ENCODE measurements at regions not wholly inside any gene's neighbourhood (a gene's known extent, or its start where the extent isn't known, plus 50 kb on each side); places are given as distances from the start of the nearest gene placed in this dataset.

- H3K79me2 ChIP-seq (ENCODE audit: insufficient read depth, low read length): no peaks in the 10 kb centered on the region
- H3K9me3 ChIP-seq (ENCODE audit: control insufficient read depth in 1 of 2, insufficient read depth in 1 of 2, low read depth in 1 of 2, low read length in 2 of 2): no peaks in the 10 kb centered on the region; a peak in 1 of 4 replicates
- RAD21 ChIA-PET (ENCODE audit: low non-redundant PET in 1 of 2, low total read pairs in 2 of 2, uncharacterized antibody in 2 of 2, unreplicated experiment in 2 of 2): no interaction called here
- H3K4me1 ChIP-seq (ENCODE audit: control insufficient read depth in 1 of 2, insufficient read depth in 2 of 2, low read length in 2 of 2): no peaks in the 10 kb centered on the region
- CTCF ChIA-PET: no interaction called here
- H3K9me2 ChIP-seq (ENCODE audit: insufficient read depth): no peaks in the 10 kb centered on the region
- H3K36me3 ChIP-seq (ENCODE audit: control insufficient read depth in 1 of 2, insufficient read depth in 2 of 2, low read length in 2 of 2): no peaks in the 10 kb centered on the region
- no peak overlapping the region for H3K27ac ChIP-seq (ENCODE audit: low read depth, low read length)
- intact Hi-C loops (cut with micrococcal nuclease): no loop called here
- no peak overlapping the region for H3K9ac ChIP-seq (ENCODE audit: low read length)
- H3K4me2 ChIP-seq (ENCODE audit: low read length): no peak overlapping the region
- POLR2A ChIA-PET: no interaction called here
- no peaks in the 10 kb centered on the region for H4K20me1 ChIP-seq (ENCODE audit: insufficient read depth)
- DNase-seq (ENCODE audit: low read depth, low spot score) (no peak), ATAC-seq (no peak)
- no peak overlapping the region for H2AFZ ChIP-seq (ENCODE audit: low read depth, low read length, poor library complexity, severe bottlenecking)
- no peak overlapping the region for H3K4me3 ChIP-seq (replicated peaks in 1 of 2; ENCODE audit: low read depth in 1 of 2, low read length in 2 of 2)
- BruUV-seq (replicated peaks): no TSS peak
- no peak for TF ChIP-seq CTCF (IDR thresholded peaks at IDR 0.05 in 2 of 3, conservative IDR thresholded peaks at IDR 0.05 in 1 of 3; ENCODE audit: borderline replicate concordance in 1 of 3, insufficient read depth in 1 of 3, low read depth in 2 of 3, low read length in 2 of 3)
- no peak for TF ChIP-seq ZBTB33 (IDR thresholded peaks at IDR 0.05; ENCODE audit: extremely low read depth, insufficient replicate concordance, low read length)
- TF ChIP-seq TCF7L2 (IDR thresholded peaks at IDR 0.05; ENCODE audit: borderline replicate concordance, extremely low read depth, insufficient read depth, insufficient read length): no peak
- TF ChIP-seq RAD21 (IDR thresholded peaks at IDR 0.05; ENCODE audit: low read depth): no peak
- TF ChIP-seq FOSL1 (IDR thresholded peaks at IDR 0.05; ENCODE audit: low read depth): no peak
- TF ChIP-seq YY1 (IDR thresholded peaks at IDR 0.05; ENCODE audit: extremely low read depth, insufficient replicate concordance, low read depth, low read length): no peak
- no peak for TF ChIP-seq EZH2phosphoT487 (IDR thresholded peaks at IDR 0.05; ENCODE audit: borderline replicate concordance)
- no peak for TF ChIP-seq POLR2A (IDR thresholded peaks at IDR 0.05; ENCODE audit: borderline replicate concordance, extremely low read depth, insufficient read depth, insufficient read length)
- TF ChIP-seq SIN3A (IDR thresholded peaks at IDR 0.05; ENCODE audit: low read depth): no peak
- no peak for TF ChIP-seq EGR1 (IDR thresholded peaks at IDR 0.05; ENCODE audit: low read depth)
- no peak for TF ChIP-seq EZH2 (IDR thresholded peaks at IDR 0.05)
- no peak for TF ChIP-seq MAX (IDR thresholded peaks at IDR 0.05)
- TF ChIP-seq SP1 (IDR thresholded peaks at IDR 0.05; ENCODE audit: low read depth): no peak
- no peak for TF ChIP-seq CEBPB (IDR thresholded peaks at IDR 0.05; ENCODE audit: low read depth)
- no peak for TF ChIP-seq POLR2AphosphoS5 (IDR thresholded peaks at IDR 0.05; ENCODE audit: low read depth, low read length)
- TF ChIP-seq ATF3 (IDR thresholded peaks at IDR 0.05): no peak
- no peak for TF ChIP-seq ZFX (IDR thresholded peaks at IDR 0.05)
- TF ChIP-seq REST (IDR thresholded peaks at IDR 0.05; ENCODE audit: low read depth): no peak
- TF ChIP-seq ZNF274 (IDR thresholded peaks at IDR 0.05; ENCODE audit: low read depth, low read length): no peak
- 0 out of 2 replicates have a peak, but pooled peaks cover 7% of the 10 kb centered on the region for H3K27me3 ChIP-seq (ENCODE audit: insufficient read depth, low read length)
Measured at GRCh38 chr1:166740668-166741276, 98.5 kb upstream of the POGK start.
